Lower lobe of right lung (tissue), 2 donors: ENCODE measurements at regions not wholly inside any gene's neighbourhood (a gene's known extent, or its start where the extent isn't known, plus 50 kb on each side); places are given as distances from the start of the nearest gene placed in this dataset.
"Not testable (repeated sequence)": the region's sequence is repeated elsewhere in the genome, so short reads cannot be mapped to it uniquely, and the experiment has no call there.

Source experiments
- ATAC-seq, 2 donors: fragments of 200-7000 bp; cut with Tn5 transposase; one replicate each; pipeline ENCODE4 v1.9.1; 2020 to 2022; ENCODE audit warnings: mild to moderate bottlenecking in 2 of 2, moderate library complexity in 2 of 2
- DNase-seq: peaks from one replicate; pipeline ENCODE4 v3.0.0-alpha.2; 2020
- H3K27ac ChIP-seq: fragments of 200-600 bp; one replicate; pipeline ENCODE4 v1.8.0; 2022
- H3K27me3 ChIP-seq: fragments of 200-600 bp; one replicate; pipeline ENCODE4 v1.8.0; 2022; ENCODE audit warnings: low read depth
- H3K36me3 ChIP-seq: fragments of 200-600 bp; one replicate; pipeline ENCODE4 v1.8.0; 2022; ENCODE audit warnings: mild to moderate bottlenecking
- H3K4me1 ChIP-seq: fragments of 200-600 bp; one replicate; pipeline ENCODE4 v1.8.0; 2022
- H3K4me3 ChIP-seq: fragments of 200-600 bp; one replicate; pipeline ENCODE4 v1.8.0; 2022; ENCODE audit warnings: mild to moderate bottlenecking
- H3K9me3 ChIP-seq: fragments of 200-600 bp; one replicate; pipeline ENCODE4 v1.8.0; 2022
- intact Hi-C: fragments of 100-400 bp; cut with DNase I; formaldehyde crosslinking; loops from one replicate; pipeline ENCODE4 v1.11.0; 2022
- TF ChIP-seq, protein P1 (sequence below): fragments of 200-600 bp; IDR thresholded peaks from one replicate; pipeline ENCODE4 v1.8.0; 2022; ENCODE audit warnings: antibody characterized with exemption, mild to moderate bottlenecking
- donor health status: DM: no; HTN: yes; CAD: no; lungs with severe emphysema.

GRCh38 chr15:81642451-81642990, 268.5 kb upstream of the TMC3 start:
- intact Hi-C loops: no loop called here
- Histone ChIP-seq H3K4me3 (no peak overlapping the region), H3K27me3 (no peaks in the 10 kb centered on the region), H3K36me3 (no peaks in the 10 kb centered on the region), H3K27ac (no peak overlapping the region), H3K4me1 (no peaks in the 10 kb centered on the region), H3K9me3 (no peaks in the 10 kb centered on the region)
- DNase-seq: no peak
- no peak for ATAC-seq
- TF ChIP-seq, protein P1, sequence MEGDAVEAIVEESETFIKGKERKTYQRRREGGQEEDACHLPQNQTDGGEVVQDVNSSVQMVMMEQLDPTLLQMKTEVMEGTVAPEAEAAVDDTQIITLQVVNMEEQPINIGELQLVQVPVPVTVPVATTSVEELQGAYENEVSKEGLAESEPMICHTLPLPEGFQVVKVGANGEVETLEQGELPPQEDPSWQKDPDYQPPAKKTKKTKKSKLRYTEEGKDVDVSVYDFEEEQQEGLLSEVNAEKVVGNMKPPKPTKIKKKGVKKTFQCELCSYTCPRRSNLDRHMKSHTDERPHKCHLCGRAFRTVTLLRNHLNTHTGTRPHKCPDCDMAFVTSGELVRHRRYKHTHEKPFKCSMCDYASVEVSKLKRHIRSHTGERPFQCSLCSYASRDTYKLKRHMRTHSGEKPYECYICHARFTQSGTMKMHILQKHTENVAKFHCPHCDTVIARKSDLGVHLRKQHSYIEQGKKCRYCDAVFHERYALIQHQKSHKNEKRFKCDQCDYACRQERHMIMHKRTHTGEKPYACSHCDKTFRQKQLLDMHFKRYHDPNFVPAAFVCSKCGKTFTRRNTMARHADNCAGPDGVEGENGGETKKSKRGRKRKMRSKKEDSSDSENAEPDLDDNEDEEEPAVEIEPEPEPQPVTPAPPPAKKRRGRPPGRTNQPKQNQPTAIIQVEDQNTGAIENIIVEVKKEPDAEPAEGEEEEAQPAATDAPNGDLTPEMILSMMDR: no peak

- H3K9me3 ChIP-seq, DNase-seq, H3K36me3 ChIP-seq, H3K4me1 ChIP-seq, H3K27me3 ChIP-seq, H3K27ac ChIP-seq, ATAC-seq, intact Hi-C loops, H3K4me3 ChIP-seq: not testable (repeated sequence)
Measured at GRCh38 chr15:81636064-81636463, 262.1 kb upstream of the TMC3 start.

DNA sequence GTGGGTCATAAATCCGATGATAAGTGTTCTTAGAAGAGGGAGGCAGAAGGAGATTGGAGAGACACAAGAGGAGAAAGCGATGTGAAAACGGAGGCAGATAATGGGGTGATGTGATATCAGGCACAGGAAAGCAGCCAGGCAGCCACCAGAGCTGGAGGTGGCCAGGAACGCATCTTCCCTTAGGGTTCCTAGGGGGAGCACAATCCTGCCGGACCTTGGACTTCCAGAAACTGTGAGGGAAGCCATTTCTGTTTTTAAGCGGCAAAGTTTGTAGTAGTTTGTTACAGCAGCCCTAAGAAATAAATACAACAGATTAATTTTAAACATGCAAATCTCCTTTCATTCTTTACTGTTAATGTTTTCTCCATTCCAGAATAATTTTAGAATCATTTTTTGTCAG, 259.9 kb upstream of the TMC3 start:
- Histone ChIP-seq H3K36me3 (no peaks in the 10 kb centered on the region), H3K9me3 (no peaks in the 10 kb centered on the region), H3K27me3 (no peaks in the 10 kb centered on the region), H3K27ac (no peak overlapping the region), H3K4me3 (no peak overlapping the region), H3K4me1 (no peaks in the 10 kb centered on the region)
- DNase-seq: no peak
- intact Hi-C loops: no loop called here
- ATAC-seq: no peak
- TF ChIP-seq, protein P1: no peak

DNA sequence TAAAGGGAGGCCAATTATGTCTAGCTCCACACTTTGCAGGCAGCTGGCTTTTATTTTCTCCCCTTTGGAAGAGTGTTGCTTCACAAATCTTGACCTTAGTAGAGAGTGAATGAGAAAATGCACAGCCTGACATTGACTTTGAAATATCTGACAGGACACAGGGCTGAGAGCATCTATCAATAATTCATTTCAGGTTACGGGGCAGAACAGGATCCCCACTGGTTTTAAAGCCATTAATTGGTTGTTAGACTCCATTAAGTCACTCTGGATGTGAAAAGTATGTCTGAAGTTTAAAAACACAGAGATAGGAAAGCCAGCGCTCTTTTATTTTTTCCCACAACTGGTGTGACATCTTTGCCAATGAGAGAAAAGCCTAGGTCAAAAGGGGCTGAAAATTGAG, 251.9 kb upstream of the TMC3 start:
- Histone ChIP-seq H3K36me3 (no peaks in the 10 kb centered on the region), H3K4me3 (no peak overlapping the region), H3K4me1 (no peaks in the 10 kb centered on the region), H3K27me3 (no peaks in the 10 kb centered on the region), H3K9me3 (no peaks in the 10 kb centered on the region), H3K27ac (no peak overlapping the region)
- TF ChIP-seq, protein P1: no peak
- intact Hi-C loops: no loop called here
- ATAC-seq (no peak), DNase-seq (no peak)

DNA sequence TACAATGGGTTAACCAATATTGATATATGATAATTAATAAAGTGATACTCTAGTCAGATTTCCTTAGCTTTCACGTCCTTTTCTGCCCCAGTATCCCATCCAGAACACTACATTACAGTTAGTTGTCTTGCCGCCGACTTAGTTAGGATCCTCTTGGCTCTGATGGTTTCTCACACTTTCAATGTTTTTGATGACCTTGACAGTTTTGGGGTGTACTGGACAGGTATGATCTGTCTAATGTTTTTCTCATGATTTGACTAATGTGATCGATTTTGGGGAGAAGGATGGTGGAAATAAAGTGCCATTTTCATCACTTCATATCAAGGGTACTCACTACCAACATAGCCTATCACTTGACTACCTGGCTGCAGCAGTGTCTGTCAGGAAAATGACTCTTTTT, 245.0 kb upstream of the TMC3 start:
- TF ChIP-seq, protein P1: no peak
- H3K27ac ChIP-seq: no peak overlapping the region
- DNase-seq (no peak), ATAC-seq (no peak)
- H3K4me3 ChIP-seq: no peak overlapping the region
- H3K36me3 ChIP-seq: no peaks in the 10 kb centered on the region
- H3K9me3 ChIP-seq: no peaks in the 10 kb centered on the region
- H3K27me3 ChIP-seq: no peaks in the 10 kb centered on the region
- H3K4me1 ChIP-seq: no peaks in the 10 kb centered on the region
- intact Hi-C loops: no loop called here

GRCh38 chr15:81612631-81613030, 238.6 kb upstream of the TMC3 start:
- DNase-seq (no peak), ATAC-seq (no peak)
- TF ChIP-seq, protein P1: no peak
- no peaks in the 10 kb centered on the region for H3K9me3 ChIP-seq
- intact Hi-C loops: no loop called here
- no peak overlapping the region for H3K27ac ChIP-seq
- H3K36me3 ChIP-seq: no peaks in the 10 kb centered on the region
- H3K4me3 ChIP-seq: no peak overlapping the region
- H3K4me1 ChIP-seq: no peaks in the 10 kb centered on the region
- H3K27me3 ChIP-seq: no peaks in the 10 kb centered on the region
